IMR-90 (cell line): ENCODE measurements at regions not wholly inside any gene's neighbourhood (a gene's known extent, or its start where the extent isn't known, plus 50 kb on each side); places are given as distances from the start of the nearest gene placed in this dataset.

Source experiments
- ATAC-seq: fragments of 200-7000 bp; cut with Tn5 transposase; 2 replicates; pipeline ENCODE4 v1.9.1; 2020; ENCODE audit warnings: low read depth, mild to moderate bottlenecking, moderate library complexity
- BruUV-seq: library from RNA; stranded (reverse); fragments of 400-500 nt; replicated peaks from 2 replicates; lab custom pipeline; 2021; lab: Mats Ljungman, UMichigan
- CTCF ChIA-PET: fragments of 300-600 bp; formaldehyde crosslinking; extraction: SDS; loops from one replicate; lab custom pipeline; 2021; ENCODE audit warnings: antibody characterized with exemption; lab: Yijun Ruan, JAX
- POLR2A ChIA-PET: fragments of 300-600 bp; sonication (Branson Sonifier 250); formaldehyde crosslinking; loops from one replicate; lab custom pipeline; 2022; ENCODE audit warnings: antibody characterized with exemption; ENCODE audit not compliant: unreplicated experiment; lab: Charles Lee
- DNase-seq: peaks from one replicate; pipeline ENCODE4 v3.0.0; 2013
- H2AFZ ChIP-seq: replicated peaks from 2 replicates; pipeline ENCODE3; 2013; ENCODE audit warnings: low read length, mild to moderate bottlenecking; ENCODE audit not compliant: poor library complexity
- H2AK5ac ChIP-seq: 2 replicates; pipeline ENCODE4 v1.6.1; 2013; ENCODE audit warnings: low read depth, low read length, inconsistent platforms
- H2AK9ac ChIP-seq: replicated peaks from 2 replicates; pipeline ENCODE3; 2013; ENCODE audit warnings: mild to moderate bottlenecking, low read depth, low read length, moderate library complexity; ENCODE audit not compliant: poor library complexity
- H2BK120ac ChIP-seq: 2 replicates; pipeline ENCODE4 v1.6.1; 2013; ENCODE audit warnings: low read depth, low read length, inconsistent platforms
- H2BK15ac ChIP-seq: 3 replicates; pipeline ENCODE4 v1.6.1; 2013; ENCODE audit warnings: low read depth, low read length, inconsistent platforms
- H2BK20ac ChIP-seq: 2 replicates; pipeline ENCODE4 v1.6.1; 2013; ENCODE audit warnings: low read depth, mild to moderate bottlenecking, inconsistent platforms, low read length, moderate library complexity
- H2BK5ac ChIP-seq: 2 replicates; pipeline ENCODE4 v1.6.1; 2013; ENCODE audit warnings: mild to moderate bottlenecking, low read depth, low read length, inconsistent platforms; ENCODE audit not compliant: poor library complexity, severe bottlenecking
- H3K14ac ChIP-seq: replicated peaks from 2 replicates; pipeline ENCODE4 v1.6.1; 2013; ENCODE audit warnings: low read depth, low read length, inconsistent platforms
- H3K18ac ChIP-seq: 2 replicates; pipeline ENCODE4 v1.6.1; 2013; ENCODE audit warnings: low read depth, low read length, control low read depth
- H3K23ac ChIP-seq: 2 replicates; pipeline ENCODE4 v1.6.1; 2013; ENCODE audit warnings: low read depth, low read length, inconsistent platforms
- H3K27ac ChIP-seq: 2 replicates; pipeline ENCODE4 v1.5.1; 2013; ENCODE audit warnings: mild to moderate bottlenecking, control low read depth, low read length; ENCODE audit not compliant: insufficient read depth
- H3K27me3 ChIP-seq: 2 replicates; pipeline ENCODE4 v1.6.1; 2013; ENCODE audit warnings: low read length; ENCODE audit not compliant: control insufficient read depth, insufficient read depth
- H3K36me3 ChIP-seq: 2 replicates; pipeline ENCODE4 v1.6.1; 2013; ENCODE audit warnings: low read length, mixed read lengths; ENCODE audit not compliant: control insufficient read depth, insufficient read depth
- H3K4ac ChIP-seq: 2 replicates; pipeline ENCODE4 v1.6.1; 2013; ENCODE audit warnings: low read depth, low read length, inconsistent platforms
- H3K4me1 ChIP-seq: 2 replicates; pipeline ENCODE4 v1.6.1; 2013; ENCODE audit warnings: low read length, mixed read lengths; ENCODE audit not compliant: control insufficient read depth, insufficient read depth
- H3K4me2 ChIP-seq: 2 replicates; pipeline ENCODE4 v1.6.1; 2013; ENCODE audit warnings: low read depth, mild to moderate bottlenecking, control low read depth, low read length, moderate library complexity
- H3K4me3 ChIP-seq: 2 replicates; pipeline ENCODE4 v1.5.1; 2013; ENCODE audit warnings: low read depth, mild to moderate bottlenecking, control low read depth, low read length, moderate library complexity; ENCODE audit not compliant: insufficient read depth
- H3K56ac ChIP-seq: 2 replicates; pipeline ENCODE4 v1.6.1; 2013; ENCODE audit warnings: low read length, inconsistent platforms; ENCODE audit not compliant: insufficient read depth; ENCODE audit errors: extremely low read depth
- H3K79me1 ChIP-seq, 2 experiments: 2 replicates each; pipeline ENCODE4 v1.6.1; 2013; ENCODE audit warnings: low read length in 2 of 2, inconsistent platforms in 1 of 2, low read depth in 1 of 2
- H3K9ac ChIP-seq: 2 replicates; pipeline ENCODE4 v1.6.1; 2013; ENCODE audit warnings: low read depth, low read length, control low read depth
- H3K9me1 ChIP-seq: 2 replicates; pipeline ENCODE4 v1.6.1; 2013; ENCODE audit warnings: low read length, inconsistent platforms; ENCODE audit not compliant: insufficient read depth
- H3K9me3 ChIP-seq: 2 replicates; pipeline ENCODE4 v1.6.1; 2013; ENCODE audit warnings: low read length; ENCODE audit not compliant: control insufficient read depth, insufficient read depth
- H4K20me1 ChIP-seq: 2 replicates; pipeline ENCODE4 v1.6.1; 2013; ENCODE audit warnings: low read length, inconsistent platforms; ENCODE audit not compliant: insufficient read depth
- H4K5ac ChIP-seq: 2 replicates; pipeline ENCODE4 v1.6.1; 2013; ENCODE audit warnings: mild to moderate bottlenecking, low read depth, low read length, control low read depth
- H4K8ac ChIP-seq, 2 experiments: 2 replicates each; pipeline ENCODE4 v1.6.1; 2013; ENCODE audit warnings: low read depth in 2 of 2, low read length in 2 of 2, control low read depth in 1 of 2, inconsistent platforms in 1 of 2
- H4K91ac ChIP-seq: 2 replicates; pipeline ENCODE4 v1.6.1; 2013; ENCODE audit warnings: low read depth, low read length, inconsistent platforms; ENCODE audit not compliant: insufficient read depth
- BHLHE40 ChIP-seq: fragments of 150-350 bp; IDR thresholded peaks from 2 replicates; pipeline ENCODE4 v1.6.1; 2016; ENCODE audit warnings: mild to moderate bottlenecking, low read depth, low read length
- FOS ChIP-seq: fragments of 150-350 bp; IDR thresholded peaks from 2 replicates; pipeline ENCODE4 v1.6.1; 2016; ENCODE audit warnings: low read depth, low read length
- MAFK ChIP-seq: IDR thresholded peaks from 2 replicates; pipeline ENCODE4 v1.6.1; 2012; ENCODE audit warnings: low read depth, low read length, improper control_type of control experiment
- MAZ ChIP-seq: IDR thresholded peaks from 2 replicates; pipeline ENCODE4 v1.6.1; 2012; ENCODE audit warnings: low read depth, mild to moderate bottlenecking, low read length, improper control_type of control experiment, moderate library complexity, borderline replicate concordance
- WGBS, 2 experiments: methylation state at CpG; one replicate each; pipeline versions ENCODE4 v1.1.5 to v1.1.7; 2013; ENCODE audit warnings: missing lambda C conversion rate in 2 of 2; ENCODE audit not compliant: insufficient read length in 1 of 2; ENCODE audit errors: extremely low coverage in 2 of 2; 5-methylcytosine and 5-hydroxymethylcytosine counted together
- dilution Hi-C: fragments of 300-500 bp; cut with HindIII; formaldehyde crosslinking; loops from one replicate; pipeline ENCODE4 v1.14.3; 2018; ENCODE audit warnings: low sequenced_read_pairs; ENCODE audit not compliant: unreplicated experiment
- in situ Hi-C: fragments of 300-500 bp; cut with MboI; formaldehyde crosslinking; loops from 3 replicates; pipeline ENCODE4 v1.14.3; 2019; ENCODE audit warnings: low sequenced_read_pairs, inconsistent platforms, mixed read lengths
- intact Hi-C: fragments of 100-400 bp; cut with micrococcal nuclease; formaldehyde crosslinking; loops from 2 replicates; pipeline ENCODE4 v1.10.0; 2022

DNA sequence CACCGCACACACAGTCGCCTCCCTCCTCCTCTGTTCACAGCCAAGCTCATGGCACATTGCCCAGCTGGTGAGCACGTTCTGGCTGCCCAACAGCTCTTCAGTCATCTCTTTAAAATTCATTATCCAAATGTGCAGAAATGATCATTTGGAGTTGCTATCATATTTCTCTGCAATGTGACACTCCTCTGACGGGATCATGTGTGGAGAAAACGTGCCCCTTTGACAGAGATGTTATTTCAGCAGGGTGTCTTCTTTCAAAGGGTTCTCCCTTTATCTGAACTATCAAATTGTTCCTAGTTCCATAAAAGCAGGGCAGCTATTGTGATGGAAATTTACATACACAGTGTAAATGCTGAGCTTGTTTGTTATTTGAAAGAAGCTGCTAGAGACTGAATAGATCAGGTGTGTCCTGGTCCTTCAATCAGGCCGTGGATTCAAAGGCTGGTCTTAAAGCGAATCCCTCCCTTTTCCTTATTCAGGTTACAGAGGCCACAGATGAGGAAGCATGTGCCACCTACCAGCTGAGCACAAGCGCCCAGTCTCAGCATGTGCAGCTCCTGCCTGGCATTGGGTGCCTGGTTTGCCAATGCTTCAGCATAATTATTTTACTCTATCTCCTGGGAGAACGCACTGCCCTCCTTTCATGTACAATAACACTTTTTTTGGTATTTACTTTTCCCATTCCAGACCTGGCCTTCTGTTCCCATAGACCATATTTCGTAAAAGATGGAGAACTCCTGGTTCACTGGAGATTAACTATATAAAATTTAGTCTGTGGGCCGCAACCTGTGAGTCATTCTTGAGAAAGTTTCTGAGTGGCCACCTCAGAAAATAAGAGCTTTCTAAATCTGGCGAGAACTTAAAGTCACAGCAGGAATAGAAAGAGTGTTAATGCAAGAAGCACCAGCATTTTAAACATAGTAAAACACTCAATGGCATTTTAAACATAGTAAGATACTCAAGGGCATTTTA is 433.7 kb downstream of the ENC1 start:
- no peak overlapping the region for H3K14ac ChIP-seq
- ChIA-PET CTCF (no interaction called here), POLR2A (no interaction called here)
- DNase-seq (peak; percentile 78), ATAC-seq (peak; percentile 79)
- WGBS, 2 experiments: 100% methylated on average over 2 of the region's 12 CpGs; no CpG with 5 or more reads in 1 of the 2 experiments
- no peak overlapping the region for H3K56ac ChIP-seq
- H3K4me1 ChIP-seq: peaks cover 3% of the 10 kb centered on the region; the same call in 1 of the 2 replicates
- no peaks in the 10 kb centered on the region for H3K79me1 ChIP-seq
- no peak overlapping the region for H2BK120ac ChIP-seq
- dilution Hi-C loops (no loop called here), intact Hi-C loops (no loop called here), in situ Hi-C loops (no loop called here)
- no peak overlapping the region for H3K18ac ChIP-seq
- TF ChIP-seq MAZ (peak; percentile 94), FOS (no peak), BHLHE40 (peak; percentile 94), MAFK (no peak)
- no peak overlapping the region for H2BK20ac ChIP-seq
- no peak overlapping the region for H3K23ac ChIP-seq
- H2AK5ac ChIP-seq: no peak overlapping the region
- H3K9me3 ChIP-seq: no peaks in the 10 kb centered on the region
- H4K91ac ChIP-seq: no peak overlapping the region
- H4K20me1 ChIP-seq: no peaks in the 10 kb centered on the region
- no peak overlapping the region for H3K4me2 ChIP-seq
- no peak overlapping the region for H3K4me3 ChIP-seq
- no peak overlapping the region for H2BK5ac ChIP-seq
- peak overlapping the region; percentile 5; the same call in 1 of the 3 replicates for H2BK15ac ChIP-seq
- no peak overlapping the region for H2AFZ ChIP-seq
- no peak overlapping the region for H3K4ac ChIP-seq
- H2AK9ac ChIP-seq: no peak overlapping the region
- no peak overlapping the region for H4K8ac ChIP-seq
- H3K27ac ChIP-seq: no peak overlapping the region
- BruUV-seq: no TSS peak
- no peaks in the 10 kb centered on the region for H3K36me3 ChIP-seq
- no peak overlapping the region for H4K5ac ChIP-seq
- no peak overlapping the region for H3K9ac ChIP-seq
- peaks cover 3% of the 10 kb centered on the region for H3K9me1 ChIP-seq
- H3K27me3 ChIP-seq: no peaks in the 10 kb centered on the region
